ENCODE measurements at regions not wholly inside any gene's neighbourhood (a gene's known extent, or its start where the extent isn't known, plus 50 kb on each side); places are given as distances from the start of the nearest gene placed in this dataset.

DNA sequence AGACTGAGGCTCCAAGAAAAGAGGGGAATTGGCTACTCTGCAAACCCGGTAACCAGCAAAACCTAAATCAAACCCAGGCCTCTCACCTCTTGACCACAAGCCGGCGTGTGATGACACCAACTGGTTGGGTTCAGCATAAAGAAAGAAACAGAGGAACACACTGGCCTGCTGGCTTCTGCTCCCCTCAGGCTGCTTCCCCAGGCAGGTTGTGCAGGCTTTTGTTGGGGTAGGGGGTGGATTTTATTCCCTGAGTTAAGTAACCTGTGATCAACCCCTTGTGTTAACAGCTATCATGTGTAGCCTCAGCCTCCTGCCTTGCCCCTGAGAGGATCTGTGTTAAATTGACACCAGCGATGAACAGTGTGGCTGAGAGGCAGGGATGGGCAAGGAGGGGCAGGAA is 111.6 kb upstream of the ZBTB40 start:
- H3K4me3 ChIP-seq: no peak overlapping the region
- H3K27ac ChIP-seq: no peak overlapping the region
- peaks cover 6% of the 10 kb centered on the region for H3K4me1 ChIP-seq
- DNase-seq (no peak), ATAC-seq (no peak)
- H3K27me3 ChIP-seq (ENCODE audit: low read depth): peaks cover 42% of the 10 kb centered on the region
- intact Hi-C loops (cut with DNase I): no loop called here
- no peaks in the 10 kb centered on the region for H3K9me3 ChIP-seq
- H3K36me3 ChIP-seq: no peaks in the 10 kb centered on the region
- TF ChIP-seq, protein P1, sequence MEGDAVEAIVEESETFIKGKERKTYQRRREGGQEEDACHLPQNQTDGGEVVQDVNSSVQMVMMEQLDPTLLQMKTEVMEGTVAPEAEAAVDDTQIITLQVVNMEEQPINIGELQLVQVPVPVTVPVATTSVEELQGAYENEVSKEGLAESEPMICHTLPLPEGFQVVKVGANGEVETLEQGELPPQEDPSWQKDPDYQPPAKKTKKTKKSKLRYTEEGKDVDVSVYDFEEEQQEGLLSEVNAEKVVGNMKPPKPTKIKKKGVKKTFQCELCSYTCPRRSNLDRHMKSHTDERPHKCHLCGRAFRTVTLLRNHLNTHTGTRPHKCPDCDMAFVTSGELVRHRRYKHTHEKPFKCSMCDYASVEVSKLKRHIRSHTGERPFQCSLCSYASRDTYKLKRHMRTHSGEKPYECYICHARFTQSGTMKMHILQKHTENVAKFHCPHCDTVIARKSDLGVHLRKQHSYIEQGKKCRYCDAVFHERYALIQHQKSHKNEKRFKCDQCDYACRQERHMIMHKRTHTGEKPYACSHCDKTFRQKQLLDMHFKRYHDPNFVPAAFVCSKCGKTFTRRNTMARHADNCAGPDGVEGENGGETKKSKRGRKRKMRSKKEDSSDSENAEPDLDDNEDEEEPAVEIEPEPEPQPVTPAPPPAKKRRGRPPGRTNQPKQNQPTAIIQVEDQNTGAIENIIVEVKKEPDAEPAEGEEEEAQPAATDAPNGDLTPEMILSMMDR (IDR thresholded peaks at IDR 0.05): no peak

DNA sequence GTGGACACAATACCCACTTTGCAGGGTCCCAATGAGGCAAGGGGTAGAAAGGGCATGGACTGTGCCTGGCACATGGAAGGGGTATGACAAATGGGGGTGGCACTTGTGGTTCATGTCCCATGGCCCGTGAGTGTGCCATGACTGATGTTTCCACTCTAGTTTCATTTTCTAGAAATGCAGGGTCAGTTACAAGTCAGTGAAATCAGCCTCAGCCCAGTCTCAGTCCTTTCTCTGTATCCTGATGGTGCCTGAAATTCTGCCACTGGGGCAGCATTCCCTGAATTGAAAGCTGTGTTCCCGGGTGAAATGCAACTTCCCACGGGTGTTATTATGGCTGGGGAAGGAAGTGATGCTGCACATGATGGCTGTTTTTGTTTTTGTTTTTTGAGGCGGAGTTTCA is 110.8 kb upstream of the ZBTB40 start:
- Histone ChIP-seq H3K4me3 (no peak overlapping the region), H3K27me3 (ENCODE audit: low read depth) (peaks cover 46% of the 10 kb centered on the region), H3K27ac (no peak overlapping the region), H3K36me3 (no peaks in the 10 kb centered on the region), H3K9me3 (no peaks in the 10 kb centered on the region), H3K4me1 (peaks cover 6% of the 10 kb centered on the region)
- no peak for ATAC-seq
- intact Hi-C loops (cut with DNase I): no loop called here
- TF ChIP-seq, protein P1 (IDR thresholded peaks at IDR 0.05): no peak
- DNase-seq: no peak

DNA sequence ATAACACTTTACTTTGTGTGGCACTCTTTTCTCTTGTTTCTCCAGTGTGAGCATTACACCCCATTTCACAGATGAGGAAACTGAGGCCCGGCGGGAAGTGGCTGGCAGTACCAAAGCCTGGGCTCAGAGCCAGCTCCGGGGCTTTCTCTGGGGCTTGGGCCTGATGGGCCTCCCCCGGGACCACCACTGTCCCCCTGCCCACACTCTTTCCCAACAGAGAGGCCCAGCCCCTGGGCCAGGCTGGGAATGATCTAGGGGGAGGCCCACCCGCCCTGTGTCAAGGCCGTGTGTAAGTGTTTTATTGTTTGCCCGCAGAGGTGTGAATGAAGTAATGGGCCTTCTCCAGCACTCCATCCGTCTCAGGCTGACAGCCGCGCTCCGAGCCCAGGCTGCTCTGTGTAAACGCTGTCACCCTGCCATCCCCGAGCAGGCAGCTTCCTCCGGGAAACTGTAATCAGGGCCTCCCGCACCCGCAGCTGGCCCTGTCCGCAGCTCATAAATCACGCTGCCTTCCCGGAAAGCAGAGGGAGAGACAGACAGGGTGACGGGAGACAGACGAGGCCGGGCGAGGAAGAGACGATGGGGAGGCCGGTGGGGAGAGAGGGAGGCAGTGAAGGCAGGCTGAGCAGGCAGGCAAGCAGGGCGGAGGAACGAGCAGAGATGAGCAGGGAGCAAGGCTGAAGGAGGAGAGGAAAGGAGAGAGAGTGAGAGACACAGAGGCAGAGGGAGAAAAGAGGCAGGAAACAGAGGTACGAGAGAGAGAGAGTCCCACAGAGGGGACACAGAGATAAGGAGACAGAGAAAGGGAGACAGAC is 109.7 kb upstream of the ZBTB40 start:
- TF ChIP-seq, protein P1 (IDR thresholded peaks at IDR 0.05): no peak
- DNase-seq (no peak), ATAC-seq (peak; percentile 21 to 52)
- intact Hi-C loops (cut with DNase I): no loop called here
- Histone ChIP-seq H3K4me1 (peaks cover 6% of the 10 kb centered on the region), H3K9me3 (no peaks in the 10 kb centered on the region), H3K4me3 (no peak overlapping the region), H3K27ac (no peak overlapping the region), H3K36me3 (no peaks in the 10 kb centered on the region), H3K27me3 (ENCODE audit: low read depth) (peaks cover 46% of the 10 kb centered on the region)

DNA sequence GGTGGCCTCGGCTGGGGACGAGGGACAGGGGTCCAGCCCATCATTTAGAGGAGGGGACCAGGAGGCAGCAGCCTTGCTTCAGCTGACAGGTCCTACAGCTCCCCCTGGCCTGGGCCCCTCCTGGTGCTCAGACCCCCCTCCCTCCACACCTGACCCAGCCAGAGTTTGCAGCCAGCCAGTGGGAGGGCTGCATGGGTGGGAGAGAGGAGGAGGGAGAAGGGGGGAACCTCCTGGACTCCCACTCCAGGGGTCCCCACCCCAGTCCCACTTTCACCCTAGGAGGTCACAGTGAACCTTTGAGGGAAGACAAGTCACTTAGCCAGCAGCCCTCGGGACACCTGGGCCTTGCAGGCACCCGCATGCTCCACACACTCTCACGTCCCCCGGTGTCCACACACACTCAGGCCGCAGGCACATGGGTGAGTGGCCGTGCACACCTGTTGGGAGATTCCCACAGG is 108.9 kb upstream of the ZBTB40 start:
- ATAC-seq (no peak), DNase-seq (no peak)
- intact Hi-C loops (cut with DNase I): no loop called here
- TF ChIP-seq, protein P1 (IDR thresholded peaks at IDR 0.05): no peak
- no peak overlapping the region for H3K27ac ChIP-seq
- H3K36me3 ChIP-seq: no peaks in the 10 kb centered on the region
- no peak overlapping the region for H3K4me3 ChIP-seq
- H3K4me1 ChIP-seq: peaks cover 6% of the 10 kb centered on the region
- peaks cover 46% of the 10 kb centered on the region for H3K27me3 ChIP-seq (ENCODE audit: low read depth)
- no peaks in the 10 kb centered on the region for H3K9me3 ChIP-seq

DNA sequence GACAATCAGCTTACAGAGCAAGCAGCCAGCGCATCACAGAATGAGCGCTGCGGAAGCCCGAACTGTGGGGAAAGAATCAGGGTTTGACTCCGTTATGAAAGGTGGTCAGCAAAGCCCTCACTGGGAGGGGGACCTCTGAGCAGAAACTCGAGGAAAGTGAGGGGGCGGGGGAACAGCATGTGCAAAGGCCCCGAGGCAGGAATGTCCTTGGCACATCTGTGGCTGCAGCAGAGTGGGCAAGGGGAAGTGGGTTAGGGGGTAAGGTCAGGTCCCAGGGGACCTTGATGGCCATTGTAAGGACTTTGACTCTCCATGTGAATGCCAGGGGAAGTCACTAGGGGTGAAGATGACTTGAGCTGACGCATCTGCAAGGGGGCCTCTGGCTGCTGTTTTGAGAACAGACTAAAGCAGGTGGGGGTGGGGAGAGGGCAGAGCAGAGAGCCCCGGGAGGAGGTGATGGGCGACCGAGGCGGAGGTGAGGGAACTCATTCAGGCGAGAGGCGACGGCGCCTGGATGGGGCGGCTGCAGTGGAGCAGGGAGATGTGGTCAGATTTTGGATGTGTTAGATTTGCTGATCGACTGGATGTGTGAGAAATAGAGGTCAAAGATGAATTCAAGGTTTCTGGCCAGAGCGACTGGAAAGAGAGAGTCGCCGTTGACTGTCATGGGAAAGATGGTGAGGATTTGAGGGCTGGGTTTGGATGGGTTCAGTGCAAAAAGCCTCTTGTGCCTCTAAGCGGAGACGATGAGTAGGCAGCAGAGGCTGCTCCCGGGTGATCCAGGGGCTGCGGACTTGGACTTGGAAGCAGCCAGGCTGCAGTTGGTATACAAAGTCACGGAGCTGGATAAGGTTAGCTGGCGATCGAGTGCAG is 108.0 kb upstream of the ZBTB40 start:
- Histone ChIP-seq H3K9me3 (no peaks in the 10 kb centered on the region), H3K4me3 (no peak overlapping the region), H3K27me3 (ENCODE audit: low read depth) (peaks cover 43% of the 10 kb centered on the region), H3K4me1 (peaks cover 6% of the 10 kb centered on the region), H3K36me3 (no peaks in the 10 kb centered on the region), H3K27ac (no peak overlapping the region)
- intact Hi-C loops (cut with DNase I): no loop called here
- DNase-seq (no peak), ATAC-seq (no peak)
- TF ChIP-seq, protein P1 (IDR thresholded peaks at IDR 0.05): no peak
